ENCODE measurements at regions not wholly inside any gene's neighbourhood (a gene's known extent, or its start where the extent isn't known, plus 50 kb on each side); places are given as distances from the start of the nearest gene placed in this dataset.

GRCh38 chr4:11564021-11564420, 135.3 kb upstream of the HS3ST1 start:
- H3K4me1 ChIP-seq, result no peaks in the 10 kb centered on the region
- H3K9me3 ChIP-seq (ENCODE audit: control insufficient read depth, low read length), result no peaks in the 10 kb centered on the region
- H2AFZ ChIP-seq, result no peak overlapping the region
- TF ChIP-seq CTCF (IDR thresholded peaks at IDR 0.05), result no peak
- H3K36me3 ChIP-seq (ENCODE audit: control insufficient read depth, insufficient read depth, low read length), result no peaks in the 10 kb centered on the region
- no peak overlapping the region for H3K9ac ChIP-seq
- H3K27me3 ChIP-seq (ENCODE audit: control insufficient read depth, insufficient read depth, low read length), result no peaks in the 10 kb centered on the region
- no peaks in the 10 kb centered on the region for H3K79me2 ChIP-seq
- H3K4me3 ChIP-seq (ENCODE audit: low read depth, low read length), result no peak overlapping the region
- H3K27ac ChIP-seq, result no peak overlapping the region
- no peak overlapping the region for H3K4me2 ChIP-seq (ENCODE audit: low read length)

DNA sequence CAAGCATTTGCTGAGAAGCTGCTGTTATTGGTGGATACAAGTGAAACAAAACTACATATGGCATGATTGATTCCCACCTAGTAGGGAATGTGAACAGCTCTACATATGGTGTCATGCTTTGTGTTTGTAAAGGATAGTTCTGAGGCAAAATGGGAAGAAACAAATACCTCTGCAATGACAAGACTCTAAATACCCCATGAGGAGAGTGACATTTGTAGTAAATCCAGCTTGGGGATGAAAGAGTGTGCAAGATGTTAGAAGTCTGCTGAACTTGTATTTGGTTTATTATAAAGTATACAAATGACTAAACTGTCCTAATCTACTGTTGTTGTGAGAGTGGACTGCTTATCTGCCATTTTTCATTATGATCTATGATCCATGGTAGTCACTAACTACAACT, 120.8 kb upstream of the HS3ST1 start:
- Histone ChIP-seq H3K4me2 (ENCODE audit: low read length) (no peak overlapping the region), H3K9ac (no peak overlapping the region), H2AFZ (no peak overlapping the region), H3K79me2 (no peaks in the 10 kb centered on the region), H3K27me3 (ENCODE audit: control insufficient read depth, insufficient read depth, low read length) (no peaks in the 10 kb centered on the region), H3K27ac (no peak overlapping the region), H3K9me3 (ENCODE audit: control insufficient read depth, low read length) (no peaks in the 10 kb centered on the region), H3K36me3 (ENCODE audit: control insufficient read depth, insufficient read depth, low read length) (no peaks in the 10 kb centered on the region), H3K4me1 (no peaks in the 10 kb centered on the region), H3K4me3 (ENCODE audit: low read depth, low read length) (no peak overlapping the region)
- TF ChIP-seq CTCF (IDR thresholded peaks at IDR 0.05), result no peak

DNA sequence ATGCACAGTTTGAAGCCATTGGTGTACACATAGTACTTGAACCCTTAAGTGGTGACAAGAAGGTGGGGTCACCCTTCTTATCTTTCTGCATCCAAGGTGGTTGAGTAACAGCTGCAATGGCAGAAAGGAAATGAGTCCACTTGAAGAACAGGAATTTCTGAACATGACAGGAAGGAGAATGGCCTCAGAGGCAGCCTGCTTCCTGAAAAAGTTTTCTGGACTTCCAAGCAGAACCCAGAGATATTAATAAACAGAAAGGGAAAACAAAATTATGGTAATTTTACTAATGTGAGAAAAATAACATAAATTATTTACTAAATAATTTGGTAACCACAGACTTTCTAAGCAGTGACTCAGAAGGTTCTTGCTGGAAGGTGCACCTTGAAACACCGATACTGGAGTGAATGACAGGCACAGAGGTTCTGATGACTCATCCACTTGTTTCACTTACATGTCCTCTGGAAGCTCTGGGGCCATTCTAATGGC, 119.9 kb upstream of the HS3ST1 start:
- no peak overlapping the region for H3K27ac ChIP-seq
- TF ChIP-seq CTCF (IDR thresholded peaks at IDR 0.05), result no peak

DNA sequence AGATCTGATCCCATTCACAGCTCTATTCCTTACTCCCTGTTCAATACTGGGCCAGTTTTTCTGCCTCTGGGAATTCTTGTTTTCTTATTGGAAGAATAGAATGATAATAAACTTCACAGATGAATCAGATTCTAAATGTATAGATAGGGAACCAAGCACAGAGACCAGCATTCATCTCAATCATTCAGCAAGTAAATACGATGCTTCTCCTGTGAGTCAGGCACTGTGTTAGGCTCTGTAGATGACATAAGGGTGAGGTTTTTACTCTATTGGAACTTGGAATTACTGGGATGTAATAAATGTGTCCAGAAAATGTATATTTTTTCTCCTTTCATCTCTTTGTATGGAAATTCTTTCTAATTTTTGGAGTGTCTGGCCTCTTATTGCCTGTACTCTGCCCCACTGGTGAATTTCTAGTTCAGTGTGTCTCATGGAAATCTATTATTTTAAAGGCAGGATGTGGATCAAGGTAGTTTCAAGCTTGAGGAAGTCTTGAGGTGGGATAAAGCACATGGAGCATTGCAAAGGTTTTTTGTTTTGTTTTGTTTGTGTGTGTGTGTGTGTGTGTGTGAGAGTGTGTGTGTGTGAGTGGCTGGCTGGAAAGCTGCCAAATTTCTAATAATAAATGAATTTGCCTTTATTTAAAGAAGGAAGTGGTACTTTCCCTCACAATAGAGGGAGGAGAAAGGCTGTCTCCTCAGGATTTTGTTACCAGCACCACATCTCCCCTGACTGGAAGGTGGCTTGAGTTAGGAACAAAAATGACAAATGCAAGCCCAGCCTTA, 117.9 kb upstream of the HS3ST1 start:
- Histone ChIP-seq H3K4me3 (ENCODE audit: low read depth, low read length) (no peak overlapping the region), H3K27me3 (ENCODE audit: control insufficient read depth, insufficient read depth, low read length) (no peaks in the 10 kb centered on the region), H3K36me3 (ENCODE audit: control insufficient read depth, insufficient read depth, low read length) (no peaks in the 10 kb centered on the region), H3K79me2 (no peaks in the 10 kb centered on the region), H3K9me3 (ENCODE audit: control insufficient read depth, low read length) (no peaks in the 10 kb centered on the region), H2AFZ (no peak overlapping the region), H3K27ac (no peak overlapping the region), H3K4me2 (ENCODE audit: low read length) (no peak overlapping the region), H3K4me1 (no peaks in the 10 kb centered on the region), H3K9ac (no peak overlapping the region)
- TF ChIP-seq CTCF (IDR thresholded peaks at IDR 0.05), result no peak

More for the DNA sequence above, 119.9 kb upstream of the HS3ST1 start:
- Histone ChIP-seq H3K36me3 (ENCODE audit: control insufficient read depth, insufficient read depth, low read length) (no peaks in the 10 kb centered on the region), H3K4me3 (ENCODE audit: low read depth, low read length) (no peak overlapping the region), H3K4me1 (no peaks in the 10 kb centered on the region), H3K4me2 (ENCODE audit: low read length) (no peak overlapping the region), H3K27me3 (ENCODE audit: control insufficient read depth, insufficient read depth, low read length) (no peaks in the 10 kb centered on the region), H3K9me3 (ENCODE audit: control insufficient read depth, low read length) (no peaks in the 10 kb centered on the region), H2AFZ (no peak overlapping the region), H3K9ac (no peak overlapping the region), H3K79me2 (no peaks in the 10 kb centered on the region)

- Histone ChIP-seq H3K9ac (no peak overlapping the region), H3K4me1 (no peaks in the 10 kb centered on the region), H2AFZ (no peak overlapping the region), H3K4me3 (ENCODE audit: low read depth, low read length) (no peak overlapping the region), H3K79me2 (no peaks in the 10 kb centered on the region), H3K4me2 (ENCODE audit: low read length) (no peak overlapping the region), H3K27me3 (ENCODE audit: control insufficient read depth, insufficient read depth, low read length) (no peaks in the 10 kb centered on the region), H3K9me3 (ENCODE audit: control insufficient read depth, low read length) (no peaks in the 10 kb centered on the region), H3K27ac (no peak overlapping the region), H3K36me3 (ENCODE audit: control insufficient read depth, insufficient read depth, low read length) (no peaks in the 10 kb centered on the region)
- no peak for TF ChIP-seq CTCF (IDR thresholded peaks at IDR 0.05)
These were observed 117.0 kb upstream of the HS3ST1 start for GRCh38 chr4:11545651-11546050.
